Keratinocyte (primary cell): ENCODE measurements at regions not wholly inside any gene's neighbourhood (a gene's known extent, or its start where the extent isn't known, plus 50 kb on each side); places are given as distances from the start of the nearest gene placed in this dataset.

Source experiments
- DNase-seq: peaks from one replicate; pipeline ENCODE4 v3.0.0-alpha.2; 2011; ENCODE audit warnings: low read depth, missing footprints, low spot score
- FAIRE-seq: peaks from 2 replicates; lab custom pipeline; 2011; peaks lifted over from hg19 to GRCh38; lab: Jason Lieb, UNC
- H2AFZ ChIP-seq: 2 replicates; pipeline ENCODE4 v1.6.0; 2012; ENCODE audit warnings: low read length, control low read depth, inconsistent platforms; ENCODE audit not compliant: control insufficient read depth
- H3K27ac ChIP-seq: 2 replicates; pipeline ENCODE4 v1.5.1; 2011; ENCODE audit warnings: low read length; ENCODE audit not compliant: control insufficient read depth, insufficient read depth
- H3K27me3 ChIP-seq: 3 replicates; pipeline ENCODE4 v1.6.0; 2011; ENCODE audit warnings: low read length; ENCODE audit not compliant: control insufficient read depth, insufficient read depth; ENCODE audit errors: extremely low read depth
- H3K36me3 ChIP-seq, 2 experiments: 2 replicates in 1 of 2; 3 replicates in 1 of 2; pipeline ENCODE4 v1.5.1; 2011; ENCODE audit warnings: low read length in 2 of 2, mild to moderate bottlenecking in 1 of 2; ENCODE audit not compliant: control insufficient read depth in 2 of 2, insufficient read depth in 2 of 2; ENCODE audit errors: extremely low read depth in 1 of 2
- H3K4me1 ChIP-seq: 3 replicates; pipeline ENCODE4 v1.5.1; 2011; ENCODE audit warnings: low read length; ENCODE audit not compliant: control insufficient read depth, insufficient read depth; ENCODE audit errors: extremely low read depth
- H3K4me2 ChIP-seq: 3 replicates; pipeline ENCODE4 v1.6.0; 2011; ENCODE audit warnings: low read depth, low read length; ENCODE audit not compliant: control insufficient read depth, insufficient read depth; ENCODE audit errors: extremely low read depth
- H3K4me3 ChIP-seq, 3 experiments: fragments of 200-600 bp in 1 of 3; sonication (generic) in 1 of 3; 2 replicates in 2 of 3; 3 replicates in 1 of 3; pipeline ENCODE4 v1.5.1; 2011 to 2016; ENCODE audit warnings: low read length in 3 of 3, mild to moderate bottlenecking in 3 of 3, control low read depth in 2 of 3, inconsistent platforms in 1 of 3, low read depth in 1 of 3, mixed read lengths in 1 of 3, mixed run types in 1 of 3, moderate library complexity in 1 of 3; ENCODE audit not compliant: control insufficient read depth in 2 of 3, insufficient read depth in 2 of 3; ENCODE audit errors: extremely low read depth in 1 of 3
- H3K79me2 ChIP-seq: 2 replicates; pipeline ENCODE4 v1.6.0; 2012; ENCODE audit warnings: low read length; ENCODE audit not compliant: control insufficient read depth, insufficient read depth
- H3K9ac ChIP-seq: 3 replicates; pipeline ENCODE4 v1.6.0; 2011; ENCODE audit warnings: low read length; ENCODE audit not compliant: control insufficient read depth, insufficient read depth; ENCODE audit errors: extremely low read depth
- H3K9me1 ChIP-seq: 3 replicates; pipeline ENCODE4 v1.6.0; 2011; ENCODE audit warnings: low read length; ENCODE audit not compliant: control insufficient read depth, insufficient read depth; ENCODE audit errors: extremely low read depth
- H3K9me3 ChIP-seq: 2 replicates; pipeline ENCODE4 v1.5.1; 2012; ENCODE audit warnings: low read depth, low read length; ENCODE audit not compliant: control insufficient read depth
- H4K20me1 ChIP-seq: 3 replicates; pipeline ENCODE4 v1.6.0; 2011; ENCODE audit warnings: low read length; ENCODE audit not compliant: control insufficient read depth, insufficient read depth; ENCODE audit errors: extremely low read depth
- CTCF ChIP-seq, 3 experiments: IDR thresholded peaks in 1 of 3; conservative IDR thresholded peaks in 1 of 3; optimal IDR thresholded peaks in 1 of 3; 2 replicates in 2 of 3; 3 replicates in 1 of 3; pipeline versions ENCODE3 to v1.5.1; 2011; ENCODE audit warnings: low read length in 3 of 3, mild to moderate bottlenecking in 3 of 3, moderate library complexity in 2 of 3, control low read depth in 1 of 3, inconsistent platforms in 1 of 3; ENCODE audit not compliant: insufficient read depth in 2 of 3; ENCODE audit errors: extremely low read depth in 1 of 3
- EZH2 ChIP-seq: IDR thresholded peaks from one replicate; pipeline ENCODE4 v1.6.1; 2012; ENCODE audit warnings: inconsistent platforms, mild to moderate bottlenecking, low read length, moderate library complexity
- dilution Hi-C: fragments of 300-500 bp; cut with MboI; formaldehyde crosslinking; loops from one replicate; pipeline ENCODE4 v1.7.0; 2020; ENCODE audit warnings: low sequenced_read_pairs; ENCODE audit not compliant: extremely low pct_ligation_motif_present

- Histone ChIP-seq H3K27ac (no peak overlapping the region), H3K27me3 (no peaks in the 10 kb centered on the region), H3K36me3 (no peaks in the 10 kb centered on the region), H3K79me2 (no peaks in the 10 kb centered on the region), H2AFZ (no peak overlapping the region), H4K20me1 (no peaks in the 10 kb centered on the region), H3K4me2 (no peak overlapping the region), H3K9ac (no peak overlapping the region), H3K9me1 (no peaks in the 10 kb centered on the region), H3K4me1 (peaks cover 22% of the 10 kb centered on the region), H3K9me3 (no peaks in the 10 kb centered on the region), H3K4me3 (no peak overlapping the region)
- TF ChIP-seq CTCF (optimal IDR thresholded peaks at IDR 0.05 in 1 of 3, IDR thresholded peaks at IDR 0.05 in 1 of 3, conservative IDR thresholded peaks at IDR 0.05 in 1 of 3; ENCODE audit: extremely low read depth in 1 of 3, insufficient read depth in 2 of 3, low read length in 3 of 3) (no peak), EZH2 (no peak)
- dilution Hi-C loops = no loop called here
- DNase-seq (no peak), FAIRE-seq (no peak)
Observed at GRCh38 chr6:134521116-134521501, 203.2 kb upstream of the SGK1 start.

GRCh38 chr6:134520181-134521115, 202.5 kb upstream of the SGK1 start:
- no peak overlapping the region for H2AFZ ChIP-seq
- H3K9me1 ChIP-seq = no peaks in the 10 kb centered on the region
- H3K4me2 ChIP-seq = no peak overlapping the region
- H3K79me2 ChIP-seq = no peaks in the 10 kb centered on the region
- DNase-seq (no peak), FAIRE-seq (no peak)
- H3K4me3 ChIP-seq = no peak overlapping the region
- TF ChIP-seq CTCF (optimal IDR thresholded peaks at IDR 0.05 in 1 of 3, IDR thresholded peaks at IDR 0.05 in 1 of 3, conservative IDR thresholded peaks at IDR 0.05 in 1 of 3; ENCODE audit: extremely low read depth in 1 of 3, insufficient read depth in 2 of 3, low read length in 3 of 3) (no peak), EZH2 (no peak)
- no peaks in the 10 kb centered on the region for H3K9me3 ChIP-seq
- no peak overlapping the region for H3K9ac ChIP-seq
- peaks cover 22% of the 10 kb centered on the region for H3K4me1 ChIP-seq
- no peak overlapping the region for H3K27ac ChIP-seq
- H4K20me1 ChIP-seq = no peaks in the 10 kb centered on the region
- dilution Hi-C loops = no loop called here
- no peaks in the 10 kb centered on the region for H3K27me3 ChIP-seq
- H3K36me3 ChIP-seq = no peaks in the 10 kb centered on the region
